ENCODE measurements at regions not wholly inside any gene's neighbourhood (a gene's known extent, or its start where the extent isn't known, plus 50 kb on each side); places are given as distances from the start of the nearest gene placed in this dataset.

DNA sequence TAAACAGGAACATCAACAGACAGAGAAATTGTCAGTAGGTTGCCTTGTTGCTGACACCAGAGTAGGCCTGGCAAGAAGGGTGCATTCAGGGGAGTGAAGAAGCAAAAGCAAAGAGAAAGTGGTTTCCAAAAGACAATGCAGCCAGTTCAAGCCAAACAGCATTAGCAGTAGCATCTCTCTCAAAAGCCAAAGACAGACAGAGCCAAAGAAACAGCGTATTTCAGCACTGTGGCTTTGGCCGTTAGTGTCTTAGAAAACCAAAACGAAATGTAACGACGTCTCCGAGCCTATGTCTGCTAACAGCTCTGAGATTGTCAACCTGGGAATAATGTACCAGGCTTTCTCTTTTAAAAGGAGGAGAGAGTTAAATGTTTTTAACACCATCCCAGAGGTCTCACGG, 178.6 kb downstream of the NRP2 start:
- no peak for DNase-seq

DNA sequence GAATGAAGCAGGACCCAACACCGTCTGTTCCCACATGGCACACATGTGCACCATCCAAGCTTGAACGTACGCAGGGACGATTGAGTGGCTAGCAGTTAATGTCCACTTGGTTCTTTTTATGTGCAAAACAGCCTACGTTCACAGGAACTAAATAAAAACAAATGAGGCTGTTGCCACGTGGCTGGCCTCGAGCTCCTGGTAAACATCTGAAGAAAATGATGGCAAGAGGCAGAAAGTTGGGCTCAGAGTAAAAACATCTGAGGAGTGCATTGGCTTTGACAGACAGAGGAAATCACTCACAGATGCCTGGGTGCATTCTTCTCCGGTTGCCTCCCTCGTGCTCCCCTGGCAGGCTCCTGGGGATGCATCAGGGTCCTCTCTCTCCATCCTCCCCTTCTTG, 177.9 kb downstream of the NRP2 start:
- no peak for DNase-seq

DNA sequence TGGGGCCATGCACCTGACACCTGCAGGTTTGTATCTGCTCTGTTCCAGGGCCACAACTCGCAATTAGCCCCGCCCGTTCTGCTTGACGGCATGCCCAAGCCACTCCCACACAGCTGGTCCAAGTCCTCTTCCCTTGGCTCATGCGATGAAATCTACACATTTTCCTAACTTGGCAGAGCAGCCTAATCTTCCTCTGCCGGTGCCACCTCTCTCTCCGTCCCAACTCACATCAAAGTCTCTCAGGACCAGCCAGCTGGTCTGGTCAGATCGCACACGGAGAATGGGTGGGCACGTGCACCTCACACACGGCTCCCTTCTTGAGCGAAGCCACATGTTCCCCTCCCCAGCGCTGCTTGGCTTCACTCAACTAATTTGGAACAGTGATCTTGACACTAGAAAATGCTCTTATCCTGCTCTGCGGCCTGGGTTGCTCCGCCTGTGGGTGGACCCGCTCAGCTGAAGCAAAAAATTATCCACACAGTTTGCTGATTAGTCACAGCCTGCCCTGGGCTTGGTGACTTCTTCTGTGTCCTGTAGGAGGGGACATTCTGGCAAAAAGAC, 176.7 kb downstream of the NRP2 start:
- no peak for DNase-seq

DNA sequence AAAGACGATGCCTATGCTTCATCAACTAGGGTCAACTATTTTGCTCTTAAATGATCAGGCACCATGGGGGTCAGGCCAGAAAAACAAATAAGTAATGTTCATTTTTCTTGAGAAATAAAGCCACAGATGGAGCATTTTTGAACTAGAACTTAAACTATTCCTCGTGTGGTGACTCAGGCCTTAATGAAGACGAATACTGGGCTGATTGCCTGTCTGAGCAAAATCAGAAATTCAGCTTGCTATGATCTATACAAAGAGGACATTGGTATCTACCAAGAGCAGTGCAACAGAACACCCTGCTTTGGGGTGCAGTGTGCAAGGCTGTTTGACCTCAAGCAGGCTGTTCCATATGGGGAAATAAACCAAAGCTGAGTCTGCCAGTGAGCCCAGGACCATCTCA, 176.0 kb downstream of the NRP2 start:
- DNase-seq, result no peak

DNA sequence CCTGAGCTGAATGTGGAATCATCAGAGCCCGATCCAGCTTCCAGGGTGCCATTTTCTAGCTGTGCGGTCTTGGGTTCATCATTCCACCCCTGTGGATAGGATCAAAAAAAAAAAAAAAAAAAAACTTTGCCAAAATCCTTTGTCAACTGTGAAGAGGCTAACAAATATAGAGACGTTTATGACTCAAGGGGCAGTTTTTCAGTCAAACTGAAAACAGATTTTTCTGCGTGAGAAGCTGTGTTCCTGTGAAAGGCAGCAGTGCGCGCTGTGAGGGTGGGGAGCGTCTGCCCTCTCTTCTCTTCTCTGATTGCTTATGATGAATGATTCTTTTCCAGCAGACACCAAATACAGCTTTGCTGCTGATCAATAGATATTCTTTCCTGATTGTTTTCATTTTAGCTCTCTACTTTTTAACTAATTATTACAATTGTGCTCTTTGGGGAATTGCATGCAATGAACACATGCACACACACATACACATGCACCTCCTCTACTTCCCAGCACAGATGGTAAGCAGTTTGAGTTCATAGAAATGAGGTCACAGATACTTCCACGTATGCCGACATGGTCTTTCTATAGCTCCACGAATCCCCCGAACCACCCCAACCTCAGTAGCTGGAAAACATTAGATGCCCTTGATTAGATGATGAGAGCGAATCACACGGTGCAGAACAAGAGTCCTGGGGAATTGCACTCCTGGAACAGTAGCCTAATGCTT, 175.4 kb downstream of the NRP2 start:
- no peak for DNase-seq

DNA sequence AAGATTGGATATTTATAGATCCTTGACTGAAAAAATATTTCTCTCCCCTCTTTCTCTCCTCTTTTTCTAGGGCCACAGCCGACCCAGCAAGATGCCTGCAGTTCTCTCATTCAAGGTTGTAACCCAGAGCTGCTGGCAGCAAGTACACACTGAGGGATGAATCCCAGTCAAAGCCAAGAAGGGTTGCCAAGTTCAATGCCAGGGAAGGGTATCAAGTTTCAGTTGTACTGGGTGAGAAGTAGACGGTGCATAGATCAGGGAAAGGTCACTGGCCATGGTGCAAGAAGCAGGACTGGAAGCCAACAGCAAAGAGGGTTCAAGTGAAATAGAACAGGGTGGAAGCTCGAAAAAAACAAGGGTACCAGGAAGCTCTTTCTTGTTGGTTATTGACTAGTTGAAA, 170.2 kb downstream of the NRP2 start:
- DNase-seq, result no peak

- no peak for DNase-seq
Observed at GRCh38 chr2:205850611-205851010, 168.3 kb downstream of the NRP2 start.

DNA sequence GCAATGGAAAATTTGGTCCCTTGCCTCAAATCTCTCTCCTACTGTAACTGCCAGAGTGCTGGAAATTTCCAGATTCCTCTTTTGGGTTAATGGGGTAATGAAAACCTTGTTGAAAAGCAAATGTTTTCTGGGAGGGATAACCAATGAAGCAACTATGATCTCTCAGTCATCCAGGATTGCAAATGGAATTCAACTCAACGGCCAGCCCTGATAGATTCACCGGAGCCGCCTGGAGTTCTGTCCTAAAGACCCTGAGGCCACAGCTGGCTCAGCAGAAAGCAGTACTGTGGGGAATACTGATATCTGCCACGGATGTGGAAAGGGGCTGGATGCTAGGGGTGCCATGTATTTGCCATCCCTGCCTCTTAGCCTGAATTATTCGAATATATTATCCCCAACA, 167.8 kb downstream of the NRP2 start:
- no peak for DNase-seq

- no peak for DNase-seq
Observed at GRCh38 chr2:205849136-205849535, 166.8 kb downstream of the NRP2 start.

DNA sequence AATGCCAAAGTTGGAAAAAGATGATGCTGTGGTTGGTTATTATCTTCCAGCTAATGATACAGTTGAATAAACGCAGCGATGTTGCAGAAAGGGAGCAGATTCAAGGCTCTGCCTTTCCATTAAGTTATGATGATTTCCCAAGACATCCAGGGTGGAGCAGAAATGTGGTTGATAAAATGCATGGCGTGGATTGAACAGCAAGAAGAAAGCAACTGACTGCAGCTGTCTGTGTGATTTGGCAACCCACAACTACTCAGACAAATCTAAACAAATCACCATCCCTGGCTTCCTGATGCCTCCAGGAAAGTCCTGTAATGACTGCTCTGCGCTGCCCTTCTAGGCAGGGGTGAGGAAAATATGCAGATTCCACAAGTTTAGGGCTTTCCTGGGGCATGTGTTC, 166.3 kb downstream of the NRP2 start:
- no peak for DNase-seq

Data from hematopoietic multipotent progenitor cell treated with erythropoietin and hydrocortisone succinate and interleukin-3 and kit ligand, for 8 days (in vitro differentiated cells).